OCI-LY3 (cell line): ENCODE measurements at regions not wholly inside any gene's neighbourhood (a gene's known extent, or its start where the extent isn't known, plus 50 kb on each side); places are given as distances from the start of the nearest gene placed in this dataset.
"Not testable (repeated sequence)": the region's sequence is repeated elsewhere in the genome, so short reads cannot be mapped to it uniquely, and the experiment has no call there.

Experiments
- H2AFZ ChIP-seq: fragments of 200-600, 300-600 bp; shearing (Covaris generic); 2 replicates; pipeline ENCODE4 v1.6.0; 2014; ENCODE audit warnings: antibody characterized with exemption, low read depth, low read length
- H3K27ac ChIP-seq: fragments of 200-600, 300-600 bp; sonication (generic); 2 replicates; pipeline ENCODE4 v1.5.1; 2014; ENCODE audit warnings: mild to moderate bottlenecking, low read length, moderate library complexity, mixed read lengths
- H3K27me3 ChIP-seq: fragments of 200-600, 300-600 bp; sonication (generic); 2 replicates; pipeline ENCODE4 v1.6.1; 2014; ENCODE audit warnings: low read depth, low read length, mixed read lengths
- H3K36me3 ChIP-seq: fragments of 200-600, 300-600 bp; sonication (generic); replicated peaks from 2 replicates; pipeline ENCODE3; 2014; ENCODE audit warnings: low read depth, low read length, mixed read lengths
- H3K4me1 ChIP-seq: fragments of 300-600, 200-600 bp; sonication (generic); 2 replicates; pipeline ENCODE4 v1.6.1; 2014; ENCODE audit warnings: low read length, mixed read lengths
- H3K4me2 ChIP-seq: fragments of 200-600, 300-600 bp; sonication (generic); 2 replicates; pipeline ENCODE4 v1.6.1; 2014; ENCODE audit warnings: low read length, mixed read lengths
- H3K4me3 ChIP-seq: fragments of 300-600, 200-600 bp; sonication (generic); 2 replicates; pipeline ENCODE4 v1.5.1; 2014; ENCODE audit warnings: antibody characterized with exemption, mild to moderate bottlenecking, low read length, moderate library complexity
- H3K79me2 ChIP-seq: fragments of 300-600, 200-600 bp; shearing (Covaris generic); 2 replicates; pipeline ENCODE4 v1.6.1; 2014; ENCODE audit warnings: mild to moderate bottlenecking, low read length, mixed read lengths
- H3K9ac ChIP-seq: fragments of 300-600, 200-600 bp; shearing (Covaris generic); 2 replicates; pipeline ENCODE4 v1.6.0; 2014; ENCODE audit warnings: mild to moderate bottlenecking, low read length, moderate library complexity
- H3K9me3 ChIP-seq: fragments of 200-600, 300-600 bp; shearing (Covaris generic); 2 replicates; pipeline ENCODE4 v1.6.1; 2014; ENCODE audit warnings: low read length, mixed read lengths; ENCODE audit not compliant: insufficient read depth
- H4K20me1 ChIP-seq: fragments of 200-600, 300-600 bp; sonication (generic); 2 replicates; pipeline ENCODE4 v1.6.1; 2016; ENCODE audit warnings: low read length, mixed read lengths; ENCODE audit not compliant: insufficient read depth
- EZH2phosphoT487 ChIP-seq: fragments of 200-600 bp; shearing (Covaris generic); IDR thresholded peaks from 2 replicates; pipeline ENCODE4 v1.6.1; 2018; ENCODE audit warnings: antibody characterized with exemption, mixed run types, low read depth
- TF ChIP-seq, protein P1 (sequence below): fragments of 200-600, 300-600 bp; sonication (generic); IDR thresholded peaks from 2 replicates; pipeline ENCODE4 v1.5.1; 2014; ENCODE audit warnings: antibody characterized with exemption, low read length, low read depth

DNA sequence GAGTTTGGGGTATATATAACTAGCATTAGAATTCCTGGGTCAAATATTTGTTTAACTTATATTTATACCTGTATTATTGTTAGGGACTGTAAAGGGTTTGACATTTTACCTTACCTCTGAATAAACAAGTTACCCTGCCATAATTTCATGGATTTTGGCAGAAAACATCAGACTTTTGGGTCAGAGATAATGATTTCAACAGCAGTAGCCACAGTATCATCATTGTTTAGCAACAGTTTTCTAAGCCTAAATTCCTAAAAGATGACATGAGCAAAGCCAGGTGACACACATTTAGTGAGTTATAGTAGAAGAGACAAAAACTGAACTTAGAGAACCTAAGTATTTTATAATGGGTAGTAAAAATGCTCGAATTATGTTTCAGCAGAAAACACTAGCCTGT, 954.4 kb downstream of the TRHDE start:
- Histone ChIP-seq H3K4me2 (no peak overlapping the region), H2AFZ (no peak overlapping the region)
- no peak for TF ChIP-seq EZH2phosphoT487
- TF ChIP-seq, protein P1, sequence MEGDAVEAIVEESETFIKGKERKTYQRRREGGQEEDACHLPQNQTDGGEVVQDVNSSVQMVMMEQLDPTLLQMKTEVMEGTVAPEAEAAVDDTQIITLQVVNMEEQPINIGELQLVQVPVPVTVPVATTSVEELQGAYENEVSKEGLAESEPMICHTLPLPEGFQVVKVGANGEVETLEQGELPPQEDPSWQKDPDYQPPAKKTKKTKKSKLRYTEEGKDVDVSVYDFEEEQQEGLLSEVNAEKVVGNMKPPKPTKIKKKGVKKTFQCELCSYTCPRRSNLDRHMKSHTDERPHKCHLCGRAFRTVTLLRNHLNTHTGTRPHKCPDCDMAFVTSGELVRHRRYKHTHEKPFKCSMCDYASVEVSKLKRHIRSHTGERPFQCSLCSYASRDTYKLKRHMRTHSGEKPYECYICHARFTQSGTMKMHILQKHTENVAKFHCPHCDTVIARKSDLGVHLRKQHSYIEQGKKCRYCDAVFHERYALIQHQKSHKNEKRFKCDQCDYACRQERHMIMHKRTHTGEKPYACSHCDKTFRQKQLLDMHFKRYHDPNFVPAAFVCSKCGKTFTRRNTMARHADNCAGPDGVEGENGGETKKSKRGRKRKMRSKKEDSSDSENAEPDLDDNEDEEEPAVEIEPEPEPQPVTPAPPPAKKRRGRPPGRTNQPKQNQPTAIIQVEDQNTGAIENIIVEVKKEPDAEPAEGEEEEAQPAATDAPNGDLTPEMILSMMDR, result no peak

DNA sequence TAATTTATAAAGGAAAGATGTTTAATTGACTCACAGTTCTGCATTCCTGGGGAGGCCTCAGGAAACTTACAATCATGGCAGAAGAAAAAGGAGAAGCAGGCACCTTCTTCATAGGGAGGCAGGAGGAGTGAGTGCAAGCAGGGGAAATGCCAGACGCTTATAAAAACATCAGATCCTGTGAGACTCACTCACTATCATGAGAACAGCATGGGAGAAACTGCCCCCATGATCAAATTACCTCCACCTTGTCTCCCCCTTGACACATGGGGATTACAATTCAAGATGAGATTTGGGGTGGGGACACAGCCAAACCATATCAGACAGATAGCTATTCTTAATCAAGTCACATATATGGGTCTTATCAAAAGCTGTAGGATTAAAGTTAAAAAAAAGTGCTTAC, 956.7 kb downstream of the TRHDE start:
- not testable (repeated sequence) for H4K20me1 ChIP-seq, H3K27ac ChIP-seq, H3K27me3 ChIP-seq, H3K4me1 ChIP-seq, H3K9ac ChIP-seq, H3K79me2 ChIP-seq, H2AFZ ChIP-seq, H3K4me3 ChIP-seq, H3K4me2 ChIP-seq, H3K36me3 ChIP-seq, H3K9me3 ChIP-seq

More for the DNA sequence above, 954.4 kb downstream of the TRHDE start:
- no peaks in the 10 kb centered on the region for H3K79me2 ChIP-seq
- H3K27me3 ChIP-seq, result no peaks in the 10 kb centered on the region
- H3K9me3 ChIP-seq, result no peaks in the 10 kb centered on the region
- H4K20me1 ChIP-seq, result no peaks in the 10 kb centered on the region
- H3K4me1 ChIP-seq, result peaks cover 3% of the 10 kb centered on the region; the same call in 1 of the 2 replicates
- no peak overlapping the region for H3K27ac ChIP-seq
- no peak overlapping the region for H3K4me3 ChIP-seq
- no peaks in the 10 kb centered on the region for H3K36me3 ChIP-seq
- no peak overlapping the region for H3K9ac ChIP-seq

DNA sequence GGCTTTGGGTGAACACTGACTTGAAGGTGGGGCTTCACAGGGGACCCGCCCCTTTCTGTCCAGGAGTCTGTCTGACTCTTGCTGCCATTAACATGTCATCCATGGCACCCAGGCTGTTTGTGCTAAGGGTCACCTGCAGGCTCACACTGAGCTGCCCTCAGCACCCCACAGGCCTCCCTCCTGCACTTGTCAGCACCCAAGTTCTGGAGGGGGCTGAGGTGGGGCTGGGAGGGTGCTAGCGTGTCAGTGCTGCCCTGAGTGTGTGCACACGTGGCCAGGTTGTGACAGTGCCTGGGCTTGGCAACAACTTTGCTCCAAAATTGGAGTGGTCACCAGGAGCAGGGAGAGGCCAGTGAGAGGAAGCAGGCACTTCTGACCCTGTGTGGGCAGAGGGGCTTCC, 963.2 kb downstream of the TRHDE start:
- Histone ChIP-seq H3K9me3 (no peaks in the 10 kb centered on the region), H3K79me2 (no peaks in the 10 kb centered on the region), H3K9ac (no peak overlapping the region), H4K20me1 (no peaks in the 10 kb centered on the region), H3K4me3 (no peak overlapping the region), H3K27me3 (no peaks in the 10 kb centered on the region), H3K36me3 (no peaks in the 10 kb centered on the region), H3K4me2 (no peak overlapping the region), H3K27ac (no peak overlapping the region), H2AFZ (no peak overlapping the region), H3K4me1 (no peaks in the 10 kb centered on the region)
- TF ChIP-seq EZH2phosphoT487, result no peak
- TF ChIP-seq, protein P1, result no peak

DNA sequence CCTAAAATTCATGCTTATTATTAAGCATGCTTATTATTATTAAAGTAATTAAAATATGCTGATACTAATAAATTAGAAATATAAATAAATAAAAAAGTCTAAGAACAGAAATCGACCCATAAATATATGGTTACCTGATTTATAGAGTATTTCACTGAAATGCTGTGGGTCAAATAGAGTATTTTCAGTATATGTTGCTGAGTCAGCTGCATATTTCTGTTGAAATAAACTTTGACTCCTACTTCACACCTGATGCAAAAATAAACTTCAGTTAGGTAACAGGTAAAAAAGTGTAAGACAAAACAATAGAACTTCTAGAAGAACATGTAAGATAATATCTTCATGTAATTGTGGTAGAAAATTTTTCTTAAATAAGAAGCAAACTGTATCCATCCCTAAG, 967.9 kb downstream of the TRHDE start:
- Histone ChIP-seq H3K4me1 (no peaks in the 10 kb centered on the region), H3K27ac (no peak overlapping the region), H3K79me2 (no peaks in the 10 kb centered on the region), H3K9me3 (no peaks in the 10 kb centered on the region), H2AFZ (no peak overlapping the region), H3K4me3 (no peak overlapping the region), H3K36me3 (no peaks in the 10 kb centered on the region), H3K9ac (no peak overlapping the region), H4K20me1 (no peaks in the 10 kb centered on the region), H3K4me2 (no peak overlapping the region), H3K27me3 (no peaks in the 10 kb centered on the region)
- TF ChIP-seq EZH2phosphoT487, result no peak
- TF ChIP-seq, protein P1, result no peak

DNA sequence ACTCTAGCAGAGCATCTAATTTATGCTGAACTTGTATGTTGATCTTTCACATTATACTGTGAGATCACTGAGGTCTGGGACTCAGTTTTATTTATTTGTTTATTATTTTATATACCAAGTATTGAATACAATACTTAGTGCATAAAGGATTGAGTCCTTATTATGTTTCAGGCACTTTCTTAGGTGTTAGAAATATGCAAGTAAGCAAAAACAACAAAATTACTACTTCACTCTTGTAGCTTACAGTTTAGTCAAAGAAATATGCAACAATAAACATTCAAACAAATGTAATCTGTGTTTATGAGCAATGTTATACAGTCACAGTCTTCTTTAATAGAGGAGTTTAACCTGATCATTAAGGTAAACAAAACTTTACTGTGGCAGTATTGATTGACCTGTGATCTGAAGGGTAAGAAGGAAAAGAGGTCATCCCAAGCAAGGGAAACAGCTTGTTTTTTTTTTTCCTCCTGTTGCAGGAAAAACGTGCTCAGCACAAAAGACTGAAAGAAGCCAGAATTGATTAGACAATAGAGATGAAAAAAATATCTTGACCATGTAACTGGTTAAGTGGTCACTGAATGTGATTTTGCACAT, 990.7 kb downstream of the TRHDE start:
- Histone ChIP-seq H3K36me3 (no peaks in the 10 kb centered on the region), H3K27me3 (no peaks in the 10 kb centered on the region), H4K20me1 (no peaks in the 10 kb centered on the region), H3K4me2 (no peak overlapping the region), H3K4me1 (peaks cover 6% of the 10 kb centered on the region), H3K4me3 (no peak overlapping the region), H3K9me3 (no peaks in the 10 kb centered on the region; the same call in 1 of the 2 replicates), H3K27ac (no peak overlapping the region), H2AFZ (no peak overlapping the region), H3K79me2 (no peaks in the 10 kb centered on the region), H3K9ac (no peak overlapping the region)
- TF ChIP-seq, protein P1, result no peak
- no peak for TF ChIP-seq EZH2phosphoT487
